Chondrocyte (in vitro differentiated cells): ENCODE measurements at regions not wholly inside any gene's neighbourhood (a gene's known extent, or its start where the extent isn't known, plus 50 kb on each side); places are given as distances from the start of the nearest gene placed in this dataset.
A peak's percentile ranks its signal among the peaks of the same experiment; 100 is the strongest.
"Not testable (repeated sequence)": the region's sequence is repeated elsewhere in the genome, so short reads cannot be mapped to it uniquely, and the experiment has no call there.

Experiments used
- DNase-seq: peaks from one replicate; pipeline ENCODE4 v3.0.0; 2021; ENCODE audit warnings: mixed read lengths, low spot score
- H3K27ac Mint-ChIP-seq: one replicate; pipeline ENCODE4 v1.8.0; 2021; ENCODE audit warnings: mild to moderate bottlenecking, moderate library complexity, mixed read lengths; ENCODE audit not compliant: unreplicated experiment
- H3K27me3 Mint-ChIP-seq: 2 replicates; pipeline ENCODE4 v1.8.0; 2021; ENCODE audit warnings: low read depth, mixed read lengths
- H3K36me3 Mint-ChIP-seq: 2 replicates; pipeline ENCODE4 v1.8.0; 2021; ENCODE audit warnings: low read depth, mixed read lengths
- H3K4me1 Mint-ChIP-seq: 2 replicates; pipeline ENCODE4 v1.8.0; 2021; ENCODE audit warnings: low read depth, mild to moderate bottlenecking, mixed read lengths
- H3K4me3 Mint-ChIP-seq: one replicate; pipeline ENCODE4 v1.8.0; 2021; ENCODE audit warnings: mild to moderate bottlenecking, moderate library complexity, mixed read lengths; ENCODE audit not compliant: unreplicated experiment
- H3K9me3 Mint-ChIP-seq: 2 replicates; pipeline ENCODE4 v1.8.0; 2021; ENCODE audit warnings: low read depth, mixed read lengths
- TF ChIP-seq, protein P1 (sequence below): fragments of 200-600 bp; sonication (generic); IDR thresholded peaks from 2 replicates; pipeline ENCODE4 v1.5.0; 2021; ENCODE audit warnings: antibody characterized with exemption, mild to moderate bottlenecking, moderate library complexity

DNA sequence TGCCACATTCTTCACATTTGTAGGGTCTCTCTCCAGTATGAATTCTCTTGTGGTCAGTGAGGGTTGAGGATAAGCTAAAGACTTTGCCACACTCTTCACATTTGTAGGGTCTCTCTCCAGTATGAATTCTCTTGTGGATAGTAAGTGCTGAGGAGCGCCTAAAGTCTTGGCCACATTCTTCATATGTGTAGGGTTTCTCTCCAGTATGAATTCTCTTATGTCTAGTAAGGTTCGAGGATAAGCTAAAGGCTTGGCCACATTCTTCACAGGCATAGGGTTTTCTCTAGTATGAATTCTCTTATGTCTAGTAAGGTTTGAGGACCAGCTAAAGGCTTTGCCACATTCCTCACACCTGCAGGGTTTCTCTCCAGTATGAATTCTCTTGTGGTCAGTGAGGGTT, 706.9 kb upstream of the ZNF722 start:
- not testable (repeated sequence) for H3K4me1 Mint-ChIP-seq, H3K9me3 Mint-ChIP-seq, H3K27me3 Mint-ChIP-seq, DNase-seq, H3K4me3 Mint-ChIP-seq, H3K36me3 Mint-ChIP-seq, H3K27ac Mint-ChIP-seq

DNA sequence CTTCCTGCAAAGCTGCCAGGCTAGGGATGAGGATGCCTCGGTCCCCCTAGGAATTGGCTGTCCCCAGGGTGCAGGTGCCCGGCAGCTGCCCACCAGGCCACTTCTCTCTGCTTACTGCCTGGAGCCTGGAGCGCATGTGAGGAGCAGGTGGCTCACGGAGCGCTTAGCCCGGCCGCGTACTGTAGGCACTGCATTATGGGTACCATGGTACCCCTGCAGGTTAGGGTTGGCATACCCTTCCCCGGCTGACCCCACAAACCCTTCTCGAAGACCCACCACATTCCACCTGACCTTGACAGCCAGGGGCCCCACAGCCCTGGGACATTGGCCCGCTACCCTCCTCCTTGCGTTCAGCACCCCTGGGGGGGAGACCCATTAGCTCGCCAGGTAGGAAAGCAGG, 681.1 kb upstream of the ZNF722 start:
- DNase-seq: peak; percentile 65
- not testable (repeated sequence) for H3K4me3 Mint-ChIP-seq, H3K36me3 Mint-ChIP-seq, H3K27ac Mint-ChIP-seq, H3K4me1 Mint-ChIP-seq, H3K9me3 Mint-ChIP-seq, H3K27me3 Mint-ChIP-seq

DNA sequence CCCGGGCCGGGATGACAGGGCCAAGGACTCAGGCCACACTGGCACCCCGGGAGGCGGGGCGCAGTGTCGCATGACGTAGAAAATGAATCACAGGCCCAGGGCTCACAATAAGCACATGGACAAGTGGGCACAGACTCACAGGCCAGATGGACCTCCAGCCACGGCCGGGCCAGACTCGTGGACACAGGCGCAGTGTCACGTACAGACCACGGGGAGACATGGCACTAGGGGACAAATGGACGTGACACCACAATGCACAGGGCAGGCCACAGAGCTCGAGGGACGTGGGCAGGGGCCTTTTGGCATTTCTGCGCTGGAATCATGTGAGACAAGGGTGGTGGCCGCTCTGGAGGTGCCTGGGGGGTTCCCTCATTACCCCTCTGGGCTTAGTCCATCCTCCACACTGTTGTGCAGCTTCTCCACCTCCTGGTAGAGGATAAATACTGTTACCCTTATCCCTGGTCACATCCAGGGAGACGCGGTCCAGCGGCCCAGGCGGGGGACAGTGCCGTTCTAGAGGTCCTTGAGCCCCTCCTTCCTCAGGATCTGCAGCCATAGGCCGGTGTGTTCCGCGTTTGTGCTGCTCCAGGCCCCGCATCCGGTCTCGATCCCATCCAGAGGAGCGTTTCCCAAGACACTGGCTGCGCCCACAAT, 649.8 kb upstream of the ZNF722 start:
- DNase-seq: peak; percentile 73
- H3K27me3 Mint-ChIP-seq, H3K4me1 Mint-ChIP-seq, H3K9me3 Mint-ChIP-seq, H3K4me3 Mint-ChIP-seq, H3K27ac Mint-ChIP-seq, H3K36me3 Mint-ChIP-seq: not testable (repeated sequence)

DNA sequence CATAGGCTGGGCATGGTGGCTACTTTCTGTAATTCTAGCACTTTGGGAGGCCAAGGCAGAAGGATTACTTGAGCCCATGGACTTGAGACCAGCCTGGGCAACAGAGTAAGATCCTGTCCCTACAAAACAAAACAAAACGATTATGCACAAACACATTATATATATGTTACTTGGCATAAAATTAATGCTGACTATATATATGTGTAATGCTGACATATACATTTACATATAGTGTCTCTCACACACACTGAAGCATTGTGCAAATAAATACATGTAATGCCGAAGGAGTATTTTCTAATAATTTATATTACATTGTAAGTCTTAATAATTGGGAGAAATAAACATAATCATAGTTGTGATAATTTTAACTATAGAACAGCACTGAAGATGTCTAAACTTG, 621.8 kb upstream of the ZNF722 start:
- H3K4me1 Mint-ChIP-seq: no peaks in the 10 kb centered on the region
- H3K27ac Mint-ChIP-seq: no peak overlapping the region
- H3K9me3 Mint-ChIP-seq: peaks cover 46% of the 10 kb centered on the region
- no peak for DNase-seq
- H3K36me3 Mint-ChIP-seq: no peaks in the 10 kb centered on the region
- TF ChIP-seq, protein P1, sequence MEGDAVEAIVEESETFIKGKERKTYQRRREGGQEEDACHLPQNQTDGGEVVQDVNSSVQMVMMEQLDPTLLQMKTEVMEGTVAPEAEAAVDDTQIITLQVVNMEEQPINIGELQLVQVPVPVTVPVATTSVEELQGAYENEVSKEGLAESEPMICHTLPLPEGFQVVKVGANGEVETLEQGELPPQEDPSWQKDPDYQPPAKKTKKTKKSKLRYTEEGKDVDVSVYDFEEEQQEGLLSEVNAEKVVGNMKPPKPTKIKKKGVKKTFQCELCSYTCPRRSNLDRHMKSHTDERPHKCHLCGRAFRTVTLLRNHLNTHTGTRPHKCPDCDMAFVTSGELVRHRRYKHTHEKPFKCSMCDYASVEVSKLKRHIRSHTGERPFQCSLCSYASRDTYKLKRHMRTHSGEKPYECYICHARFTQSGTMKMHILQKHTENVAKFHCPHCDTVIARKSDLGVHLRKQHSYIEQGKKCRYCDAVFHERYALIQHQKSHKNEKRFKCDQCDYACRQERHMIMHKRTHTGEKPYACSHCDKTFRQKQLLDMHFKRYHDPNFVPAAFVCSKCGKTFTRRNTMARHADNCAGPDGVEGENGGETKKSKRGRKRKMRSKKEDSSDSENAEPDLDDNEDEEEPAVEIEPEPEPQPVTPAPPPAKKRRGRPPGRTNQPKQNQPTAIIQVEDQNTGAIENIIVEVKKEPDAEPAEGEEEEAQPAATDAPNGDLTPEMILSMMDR: no peak
- H3K4me3 Mint-ChIP-seq: no peak overlapping the region
- no peaks in the 10 kb centered on the region for H3K27me3 Mint-ChIP-seq

DNA sequence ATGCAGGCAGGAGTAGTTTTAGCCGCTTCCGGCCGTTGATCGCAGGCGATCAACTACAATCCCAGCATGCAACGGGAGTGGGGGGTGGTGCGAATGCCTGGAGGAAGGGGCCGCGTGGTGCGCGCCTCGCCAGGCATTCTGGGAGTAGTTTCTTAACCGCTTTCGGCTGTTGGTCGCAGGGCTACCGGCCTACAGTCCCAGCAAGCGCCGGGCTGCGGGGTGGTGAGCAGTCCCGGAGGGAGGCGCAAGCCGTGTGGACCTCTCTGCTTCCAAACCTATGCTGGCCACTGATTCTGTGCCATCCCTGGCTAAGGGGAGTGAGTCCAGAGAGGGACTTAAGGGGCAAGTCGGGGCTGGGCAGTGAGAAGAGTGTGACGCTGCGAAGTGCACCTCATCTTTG, 604.5 kb upstream of the ZNF722 start:
- H3K9me3 Mint-ChIP-seq, DNase-seq, H3K4me3 Mint-ChIP-seq, H3K27ac Mint-ChIP-seq, H3K27me3 Mint-ChIP-seq, H3K36me3 Mint-ChIP-seq, H3K4me1 Mint-ChIP-seq: not testable (repeated sequence)

DNA sequence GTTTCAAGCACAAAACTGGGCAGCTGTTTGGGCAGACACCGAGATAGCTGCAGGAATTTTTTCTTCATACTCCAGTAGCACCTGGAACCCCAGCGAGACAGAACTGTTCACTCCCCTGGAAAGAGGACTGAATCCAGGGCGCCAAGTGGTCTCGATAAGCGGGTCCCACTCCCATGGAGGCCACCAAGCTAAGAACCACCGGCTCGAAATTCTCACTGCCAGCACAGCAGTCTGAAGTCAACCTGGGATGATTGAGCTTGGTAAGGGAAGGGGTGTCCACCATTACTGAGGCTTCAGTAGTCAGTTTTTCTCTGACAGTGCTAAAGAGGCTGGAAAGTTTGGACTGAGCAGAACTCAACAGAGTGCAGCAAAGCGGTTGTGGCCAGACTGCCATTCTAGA, 590.8 kb upstream of the ZNF722 start:
- not testable (repeated sequence) for H3K4me1 Mint-ChIP-seq
- DNase-seq: peak; percentile 39

More for the DNA sequence above, 590.8 kb upstream of the ZNF722 start:
- H3K4me3 Mint-ChIP-seq, H3K27me3 Mint-ChIP-seq, H3K27ac Mint-ChIP-seq, H3K9me3 Mint-ChIP-seq, H3K36me3 Mint-ChIP-seq: not testable (repeated sequence)
